Activated CD8-positive, alpha-beta memory T cell treated with anti-CD3 and anti-CD28 coated beads, Interleukin-2, amount 10 ng/mL, durations not matched to agents 7 days and 5 days (primary cell): ENCODE measurements at regions not wholly inside any gene's neighbourhood (a gene's known extent, or its start where the extent isn't known, plus 50 kb on each side); places are given as distances from the start of the nearest gene placed in this dataset.

Source experiments
- ATAC-seq: fragments of 150-1000 bp; cut with Tn5 transposase; one replicate; pipeline ENCODE4 v1.10.0; 2021; ENCODE audit warnings: moderate library complexity
- CTCF ChIA-PET: fragments of 350-600 bp; sonication (Branson Sonifier 250); formaldehyde crosslinking; loops from one replicate; lab custom pipeline; 2021; ENCODE audit warnings: antibody characterized with exemption; lab: Charles Lee
- DNase-seq: peaks from one replicate; pipeline ENCODE4 v3.0.0-alpha.2; 2020
- H3K27ac Mint-ChIP-seq: one replicate; pipeline ENCODE4 v1.8.0; 2021; ENCODE audit warnings: mild to moderate bottlenecking, mixed read lengths
- H3K27me3 Mint-ChIP-seq: one replicate; pipeline ENCODE4 v1.8.0; 2021; ENCODE audit warnings: mixed read lengths
- H3K36me3 Mint-ChIP-seq: one replicate; pipeline ENCODE4 v1.8.0; 2021; ENCODE audit warnings: mild to moderate bottlenecking, mixed read lengths
- H3K4me1 Mint-ChIP-seq: one replicate; pipeline ENCODE4 v1.8.0; 2021; ENCODE audit warnings: mixed read lengths
- H3K4me3 Mint-ChIP-seq: one replicate; pipeline ENCODE4 v1.8.0; 2021; ENCODE audit warnings: mild to moderate bottlenecking, moderate library complexity, mixed read lengths
- H3K9me3 Mint-ChIP-seq: one replicate; pipeline ENCODE4 v1.8.0; 2022; ENCODE audit warnings: low read depth, mixed read lengths

- H3K4me1 Mint-ChIP-seq = no peaks in the 10 kb centered on the region
Observed at GRCh38 chr2:67649331-67650261, 252.5 kb downstream of the ETAA1 start.

GRCh38 chr2:67650291-67651133 is 253.4 kb downstream of the ETAA1 start:
- peaks cover 2% of the 10 kb centered on the region for H3K9me3 Mint-ChIP-seq
- H3K4me1 Mint-ChIP-seq = no peaks in the 10 kb centered on the region
- no peak for ATAC-seq
- H3K27ac Mint-ChIP-seq = no peak overlapping the region
- CTCF ChIA-PET = no interaction called here
- DNase-seq = no peak
- no peaks in the 10 kb centered on the region for H3K27me3 Mint-ChIP-seq
- no peaks in the 10 kb centered on the region for H3K36me3 Mint-ChIP-seq
- no peak overlapping the region for H3K4me3 Mint-ChIP-seq

More at GRCh38 chr2:67649331-67650261, 252.5 kb downstream of the ETAA1 start:
- no peak for ATAC-seq
- no peak overlapping the region for H3K27ac Mint-ChIP-seq
- no peak for DNase-seq
- CTCF ChIA-PET = no interaction called here
- peaks cover 2% of the 10 kb centered on the region for H3K9me3 Mint-ChIP-seq
- no peaks in the 10 kb centered on the region for H3K27me3 Mint-ChIP-seq
- H3K4me3 Mint-ChIP-seq = no peak overlapping the region
- H3K36me3 Mint-ChIP-seq = no peaks in the 10 kb centered on the region

- H3K36me3 Mint-ChIP-seq = no peaks in the 10 kb centered on the region
- CTCF ChIA-PET = no interaction called here
- DNase-seq (no peak), ATAC-seq (no peak)
- peaks cover 2% of the 10 kb centered on the region for H3K9me3 Mint-ChIP-seq
- H3K27me3 Mint-ChIP-seq = no peaks in the 10 kb centered on the region
- no peaks in the 10 kb centered on the region for H3K4me1 Mint-ChIP-seq
- no peak overlapping the region for H3K27ac Mint-ChIP-seq
- no peak overlapping the region for H3K4me3 Mint-ChIP-seq
Observed at GRCh38 chr2:67651565-67651964, 254.4 kb downstream of the ETAA1 start.

GRCh38 chr2:67652679-67653078 is 255.5 kb downstream of the ETAA1 start:
- DNase-seq = no peak
- CTCF ChIA-PET = no interaction called here
- Mint-ChIP-seq H3K9me3 (peaks cover 2% of the 10 kb centered on the region), H3K4me1 (no peaks in the 10 kb centered on the region), H3K27ac (no peak overlapping the region), H3K27me3 (no peaks in the 10 kb centered on the region), H3K4me3 (no peak overlapping the region), H3K36me3 (no peaks in the 10 kb centered on the region)
- no peak for ATAC-seq

DNA sequence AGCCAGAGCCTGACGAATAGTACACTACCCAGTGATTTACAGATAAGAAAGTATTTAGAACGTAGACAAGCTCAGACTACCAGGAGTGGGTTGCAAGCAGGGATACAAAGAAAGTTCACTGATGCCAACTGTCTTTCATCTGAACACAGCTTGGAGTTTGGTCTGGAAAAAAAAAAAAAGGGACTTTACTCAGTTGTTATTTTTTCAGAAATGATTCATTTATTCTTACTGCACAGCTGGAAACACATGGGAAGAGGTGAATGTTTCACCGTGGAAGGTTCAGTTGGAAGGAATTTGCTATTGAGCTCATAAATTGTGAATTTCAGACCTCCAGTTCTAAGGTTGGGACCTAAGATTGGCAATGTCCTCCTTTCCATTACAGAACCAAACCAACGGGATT is 259.7 kb downstream of the ETAA1 start:
- no peak for ATAC-seq
- Mint-ChIP-seq H3K4me1 (no peaks in the 10 kb centered on the region), H3K27ac (no peak overlapping the region), H3K36me3 (no peaks in the 10 kb centered on the region), H3K9me3 (peaks cover 2% of the 10 kb centered on the region), H3K4me3 (no peak overlapping the region), H3K27me3 (no peaks in the 10 kb centered on the region)
- CTCF ChIA-PET = no interaction called here
- no peak for DNase-seq

- Mint-ChIP-seq H3K27ac (no peak overlapping the region), H3K27me3 (no peaks in the 10 kb centered on the region), H3K4me1 (no peaks in the 10 kb centered on the region), H3K36me3 (no peaks in the 10 kb centered on the region), H3K9me3 (peaks cover 1% of the 10 kb centered on the region), H3K4me3 (no peak overlapping the region)
- DNase-seq (no peak), ATAC-seq (no peak)
- CTCF ChIA-PET = no interaction called here
Observed at GRCh38 chr2:67658820-67659219, 261.7 kb downstream of the ETAA1 start.

GRCh38 chr2:67660015-67660602 is 263.0 kb downstream of the ETAA1 start:
- H3K36me3 Mint-ChIP-seq = no peaks in the 10 kb centered on the region
- no peaks in the 10 kb centered on the region for H3K4me1 Mint-ChIP-seq
- no peak for ATAC-seq
- H3K4me3 Mint-ChIP-seq = no peak overlapping the region
- CTCF ChIA-PET = no interaction called here
- H3K27me3 Mint-ChIP-seq = no peaks in the 10 kb centered on the region
- DNase-seq = no peak
- H3K9me3 Mint-ChIP-seq = no peaks in the 10 kb centered on the region
- no peak overlapping the region for H3K27ac Mint-ChIP-seq

GRCh38 chr2:67660871-67661270 is 263.7 kb downstream of the ETAA1 start:
- H3K4me1 Mint-ChIP-seq = no peaks in the 10 kb centered on the region
- H3K4me3 Mint-ChIP-seq = no peak overlapping the region
- DNase-seq = no peak
- H3K27me3 Mint-ChIP-seq = no peaks in the 10 kb centered on the region
- no peaks in the 10 kb centered on the region for H3K36me3 Mint-ChIP-seq
- no peak for ATAC-seq
- H3K9me3 Mint-ChIP-seq = no peaks in the 10 kb centered on the region
- H3K27ac Mint-ChIP-seq = no peak overlapping the region
- CTCF ChIA-PET = no interaction called here

DNA sequence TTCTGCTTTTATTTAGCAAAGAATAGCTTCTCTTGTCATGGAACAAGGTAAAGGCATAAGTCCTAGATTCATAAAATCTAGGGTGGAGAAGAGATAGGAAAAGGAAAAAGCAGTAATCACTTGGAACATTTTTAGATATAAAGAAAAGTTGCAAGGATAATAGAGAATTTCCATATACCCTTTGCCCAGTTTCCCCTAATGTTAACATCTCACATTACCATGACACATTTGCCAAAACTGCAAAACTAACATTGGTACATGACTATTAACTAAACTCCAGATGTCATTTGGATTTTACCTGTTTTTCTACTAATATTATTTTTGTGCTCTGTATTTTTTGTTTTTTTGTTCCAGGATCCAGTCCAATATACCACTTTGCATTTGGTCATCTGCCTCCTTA is 265.1 kb downstream of the ETAA1 start:
- no peak for ATAC-seq
- DNase-seq = no peak
- CTCF ChIA-PET = no interaction called here
- no peak overlapping the region for H3K27ac Mint-ChIP-seq
- no peaks in the 10 kb centered on the region for H3K9me3 Mint-ChIP-seq
- no peaks in the 10 kb centered on the region for H3K36me3 Mint-ChIP-seq
- no peak overlapping the region for H3K4me3 Mint-ChIP-seq
- H3K4me1 Mint-ChIP-seq = no peaks in the 10 kb centered on the region
- H3K27me3 Mint-ChIP-seq = no peaks in the 10 kb centered on the region

DNA sequence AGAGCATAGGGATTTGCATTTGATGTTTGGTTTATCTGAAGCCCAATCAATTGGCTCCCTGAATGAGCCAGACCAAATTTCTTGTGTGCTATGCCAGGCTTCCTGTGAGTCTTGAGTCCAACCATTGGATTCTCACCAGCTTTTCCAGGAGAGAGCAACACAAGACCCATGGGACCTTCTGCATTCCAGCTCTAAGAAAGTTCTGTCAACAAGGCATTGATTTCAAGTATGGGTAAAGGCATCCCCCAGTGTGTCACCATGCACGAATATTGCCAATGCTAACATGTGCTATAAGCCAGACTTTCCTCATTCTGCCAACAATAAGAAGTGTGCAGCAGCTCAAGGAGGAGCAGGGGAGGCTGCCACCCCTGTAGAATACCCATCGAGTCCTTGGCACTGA is 266.6 kb downstream of the ETAA1 start:
- Mint-ChIP-seq H3K4me1 (no peaks in the 10 kb centered on the region), H3K4me3 (no peak overlapping the region), H3K27me3 (no peaks in the 10 kb centered on the region), H3K27ac (no peak overlapping the region), H3K36me3 (no peaks in the 10 kb centered on the region), H3K9me3 (no peaks in the 10 kb centered on the region)
- no peak for DNase-seq
- ATAC-seq = no peak
- CTCF ChIA-PET = no interaction called here

GRCh38 chr2:67666386-67667053 is 269.4 kb downstream of the ETAA1 start:
- Mint-ChIP-seq H3K27ac (no peak overlapping the region), H3K36me3 (no peaks in the 10 kb centered on the region), H3K4me3 (no peak overlapping the region), H3K9me3 (no peaks in the 10 kb centered on the region), H3K27me3 (no peaks in the 10 kb centered on the region), H3K4me1 (no peaks in the 10 kb centered on the region)
- CTCF ChIA-PET = no interaction called here
- no peak for DNase-seq
- ATAC-seq = no peak

- no peak for DNase-seq
- no peak overlapping the region for H3K27ac Mint-ChIP-seq
- H3K9me3 Mint-ChIP-seq = no peaks in the 10 kb centered on the region
- H3K4me1 Mint-ChIP-seq = no peaks in the 10 kb centered on the region
- no peak overlapping the region for H3K4me3 Mint-ChIP-seq
- no peaks in the 10 kb centered on the region for H3K27me3 Mint-ChIP-seq
- CTCF ChIA-PET = no interaction called here
- H3K36me3 Mint-ChIP-seq = no peaks in the 10 kb centered on the region
- ATAC-seq = no peak
Observed at GRCh38 chr2:67667054-67667908, 270.1 kb downstream of the ETAA1 start.
